ENCODE measurements at regions not wholly inside any gene's neighbourhood (a gene's known extent, or its start where the extent isn't known, plus 50 kb on each side); places are given as distances from the start of the nearest gene placed in this dataset.

- TF ChIP-seq POLR2A (IDR thresholded peaks at IDR 0.05) (no peak), CTCF (IDR thresholded peaks at IDR 0.05) (no peak)
These were observed 164.8 kb upstream of the GGTLC1 start for GRCh38 chr20:24153101-24154040.

Measured in thyroid gland (tissue), 4 donors.